HL-60 (cell line): ENCODE measurements at regions not wholly inside any gene's neighbourhood (a gene's known extent, or its start where the extent isn't known, plus 50 kb on each side); places are given as distances from the start of the nearest gene placed in this dataset.

Experiments
- DNase-seq, 2 experiments: peaks; one replicate each; pipeline ENCODE4 v3.0.0-alpha.2; 2010 to 2020; ENCODE audit warnings: low read depth in 1 of 2, low spot score in 1 of 2
- H3K27ac ChIP-seq: fragments of 250-450 bp; sonication (Bioruptor Pico); replicated peaks from 2 replicates; pipeline ENCODE4 v1.5.1; 2020; ENCODE audit warnings: mild to moderate bottlenecking, moderate library complexity
- H3K27me3 ChIP-seq: fragments of 250-450 bp; sonication (Bioruptor Pico); 2 replicates; pipeline ENCODE4 v1.5.1; 2021; ENCODE audit warnings: mild to moderate bottlenecking, moderate library complexity; ENCODE audit not compliant: insufficient read depth, poor library complexity, severe bottlenecking
- H3K4me3 ChIP-seq: replicated peaks from 2 replicates; pipeline ENCODE4 v1.5.1; 2011; ENCODE audit warnings: mild to moderate bottlenecking, control low read depth, low read length; ENCODE audit not compliant: insufficient read depth
- CTCF ChIP-seq: IDR thresholded peaks from one replicate; pipeline ENCODE4 v1.5.1; 2011; ENCODE audit warnings: low read length, control low read depth, inconsistent platforms; ENCODE audit not compliant: insufficient read depth
- GABPA ChIP-seq: IDR thresholded peaks from 2 replicates; pipeline ENCODE4 v1.6.1; 2012; ENCODE audit warnings: low read depth
- POLR2AphosphoS5 ChIP-seq: IDR thresholded peaks from 2 replicates; pipeline ENCODE4 v1.6.1; 2012; ENCODE audit warnings: low read depth
- REST ChIP-seq: IDR thresholded peaks from 2 replicates; pipeline ENCODE4 v1.6.1; 2012; ENCODE audit warnings: low read depth; ENCODE audit not compliant: insufficient replicate concordance
- SPI1 ChIP-seq: IDR thresholded peaks from 2 replicates; pipeline ENCODE4 v1.6.1; 2012; ENCODE audit warnings: low read depth, mild to moderate bottlenecking, borderline replicate concordance

- Histone ChIP-seq H3K27me3 (no peaks in the 10 kb centered on the region), H3K4me3 (no peak overlapping the region), H3K27ac (no peak overlapping the region)
- TF ChIP-seq CTCF: no peak
- TF ChIP-seq SPI1: no peak
- TF ChIP-seq GABPA: no peak
- TF ChIP-seq POLR2AphosphoS5: no peak
- TF ChIP-seq REST: no peak
- no peak for DNase-seq
Measured at GRCh38 chr2:594297-594949, 82.8 kb downstream of the TMEM18 start.

DNA sequence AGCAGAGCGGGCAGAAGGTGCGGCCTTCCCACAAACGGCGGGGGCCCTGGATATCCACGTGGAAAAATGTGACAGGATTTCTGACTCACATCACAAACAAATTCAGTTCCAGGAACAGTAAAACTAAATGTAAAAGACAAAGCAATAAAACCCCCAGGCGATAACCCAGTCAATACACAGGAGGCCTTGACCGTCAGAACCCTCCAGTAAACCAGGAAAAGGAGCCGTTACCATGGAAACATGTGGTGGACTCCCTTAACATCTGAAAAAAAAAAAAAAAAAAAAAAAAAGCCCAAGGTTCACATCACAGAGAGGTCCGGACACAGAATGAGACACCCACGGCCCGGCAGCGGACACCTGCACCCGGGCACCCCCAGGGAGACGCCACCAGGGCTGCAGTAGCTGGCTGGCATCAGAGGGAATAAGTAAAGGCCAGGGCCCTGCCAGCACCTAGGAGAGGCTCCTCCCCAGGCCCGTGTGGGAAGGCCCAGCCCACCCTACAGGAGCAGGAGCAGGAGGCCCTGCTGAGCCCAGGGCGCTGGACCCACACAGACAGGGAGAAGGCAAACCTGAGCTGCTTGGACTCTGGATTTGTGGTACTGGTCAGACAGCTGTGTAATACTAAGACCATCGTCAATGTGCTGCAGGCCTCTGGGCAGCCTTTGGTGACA is 83.7 kb downstream of the TMEM18 start:
- no peak overlapping the region for H3K4me3 ChIP-seq
- H3K27me3 ChIP-seq: no peaks in the 10 kb centered on the region
- H3K27ac ChIP-seq: no peak overlapping the region
- TF ChIP-seq GABPA: no peak
- TF ChIP-seq POLR2AphosphoS5: no peak
- no peak for TF ChIP-seq SPI1
- no peak for TF ChIP-seq CTCF
- no peak for TF ChIP-seq REST
- DNase-seq: no peak

DNA sequence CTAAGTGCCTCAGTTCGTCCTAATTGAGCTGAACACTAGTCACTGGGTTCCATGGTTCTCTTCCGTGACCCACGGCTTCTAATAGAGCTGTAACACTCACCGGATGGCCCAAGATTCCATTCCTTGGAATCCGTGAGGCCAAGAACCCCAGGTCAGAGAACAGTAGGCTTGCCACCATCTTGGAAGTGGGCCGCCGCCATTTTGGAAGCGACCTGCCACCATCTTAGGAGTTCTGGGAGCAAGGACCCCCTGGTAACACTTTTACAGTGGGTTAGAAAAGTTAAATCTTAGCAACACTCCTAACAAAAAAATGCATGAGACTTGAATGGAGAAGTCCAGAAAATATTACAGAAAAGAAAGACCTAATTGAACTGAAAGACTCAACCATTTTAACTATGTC is 84.5 kb downstream of the TMEM18 start:
- DNase-seq: no peak
- H3K4me3 ChIP-seq: no peak overlapping the region
- no peak overlapping the region for H3K27ac ChIP-seq
- no peaks in the 10 kb centered on the region for H3K27me3 ChIP-seq
- TF ChIP-seq SPI1 (no peak), GABPA (no peak), REST (no peak), POLR2AphosphoS5 (no peak), CTCF (no peak)
